ENCODE measurements at regions not wholly inside any gene's neighbourhood (a gene's known extent, or its start where the extent isn't known, plus 50 kb on each side); places are given as distances from the start of the nearest gene placed in this dataset.

- H3K4me3 ChIP-seq = no peak overlapping the region
- 24 to 69% methylated on average over 1 of the region's 1 CpG for WGBS, 2 donors (ENCODE audit: low coverage in 1 of 2)
- peaks cover 0 to 12% (median 3%) of the 10 kb centered on the region in 3 donors for H3K4me1 ChIP-seq
- H3K27me3 ChIP-seq = no peaks in the 10 kb centered on the region
- H3K27ac ChIP-seq = no peak overlapping the region
- no peak for ATAC-seq
- TF ChIP-seq, protein P1, sequence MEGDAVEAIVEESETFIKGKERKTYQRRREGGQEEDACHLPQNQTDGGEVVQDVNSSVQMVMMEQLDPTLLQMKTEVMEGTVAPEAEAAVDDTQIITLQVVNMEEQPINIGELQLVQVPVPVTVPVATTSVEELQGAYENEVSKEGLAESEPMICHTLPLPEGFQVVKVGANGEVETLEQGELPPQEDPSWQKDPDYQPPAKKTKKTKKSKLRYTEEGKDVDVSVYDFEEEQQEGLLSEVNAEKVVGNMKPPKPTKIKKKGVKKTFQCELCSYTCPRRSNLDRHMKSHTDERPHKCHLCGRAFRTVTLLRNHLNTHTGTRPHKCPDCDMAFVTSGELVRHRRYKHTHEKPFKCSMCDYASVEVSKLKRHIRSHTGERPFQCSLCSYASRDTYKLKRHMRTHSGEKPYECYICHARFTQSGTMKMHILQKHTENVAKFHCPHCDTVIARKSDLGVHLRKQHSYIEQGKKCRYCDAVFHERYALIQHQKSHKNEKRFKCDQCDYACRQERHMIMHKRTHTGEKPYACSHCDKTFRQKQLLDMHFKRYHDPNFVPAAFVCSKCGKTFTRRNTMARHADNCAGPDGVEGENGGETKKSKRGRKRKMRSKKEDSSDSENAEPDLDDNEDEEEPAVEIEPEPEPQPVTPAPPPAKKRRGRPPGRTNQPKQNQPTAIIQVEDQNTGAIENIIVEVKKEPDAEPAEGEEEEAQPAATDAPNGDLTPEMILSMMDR (IDR thresholded peaks at IDR 0.05) = no peak
- TF ChIP-seq POLR2A (IDR thresholded peaks at IDR 0.05) = no peak
- TF ChIP-seq EP300 (IDR thresholded peaks at IDR 0.05) = no peak
- peak; percentile 63 for TF ChIP-seq POLR2AphosphoS5 (IDR thresholded peaks at IDR 0.05)
- no peaks in the 10 kb centered on the region for H3K9me3 ChIP-seq
- no peaks in the 10 kb centered on the region for H3K36me3 ChIP-seq
These were observed 411.7 kb downstream of the EPM2A start for GRCh38 chr6:145323646-145324045.

DNA sequence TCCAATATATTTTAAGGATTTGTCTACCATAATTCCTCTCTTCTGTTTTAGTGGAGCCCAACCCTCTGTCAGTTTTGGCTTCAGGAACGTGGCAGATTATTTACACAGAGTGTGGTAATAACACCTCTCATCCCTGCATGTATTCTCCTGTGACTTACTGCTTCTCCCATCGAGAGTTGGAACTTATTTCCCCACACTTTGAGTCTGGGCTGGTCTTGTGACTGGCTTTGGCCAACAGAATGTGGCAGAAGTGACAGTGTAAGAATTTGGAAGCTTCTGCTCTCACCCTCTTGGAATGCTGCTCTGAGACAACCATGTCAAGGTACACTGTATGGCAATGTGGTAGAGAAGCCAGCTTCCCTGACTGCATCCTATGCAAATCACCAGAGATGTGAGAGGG is 407.7 kb downstream of the EPM2A start:
- no peak for TF ChIP-seq POLR2A (IDR thresholded peaks at IDR 0.05)
- Histone ChIP-seq H3K27me3 (no peaks in the 10 kb centered on the region), H3K27ac (no peak overlapping the region), H3K36me3 (no peaks in the 10 kb centered on the region), H3K4me3 (no peak overlapping the region), H3K4me1 (peaks cover 3 to 12% (median 5%) of the 10 kb centered on the region in 3 donors), H3K9me3 (no peaks in the 10 kb centered on the region)
- 45% methylated on average over 2 of the region's 2 CpGs; no CpG with 5 or more reads in 1 of the 2 donors for WGBS, 2 donors (ENCODE audit: low coverage in 1 of 2)
- no peak for ATAC-seq

- no peak for ATAC-seq
- peak overlapping the region in 3 of 4 donors; percentile 1 to 61 (median 45) for H3K27ac ChIP-seq
- no peaks in the 10 kb centered on the region for H3K9me3 ChIP-seq
- no peaks in the 10 kb centered on the region for H3K27me3 ChIP-seq
- no peaks in the 10 kb centered on the region for H3K36me3 ChIP-seq
- TF ChIP-seq EP300 (IDR thresholded peaks at IDR 0.05) = no peak
- TF ChIP-seq, protein P1 (IDR thresholded peaks at IDR 0.05) = no peak
- TF ChIP-seq POLR2A (IDR thresholded peaks at IDR 0.05) = no peak
- no peak for TF ChIP-seq POLR2AphosphoS5 (IDR thresholded peaks at IDR 0.05)
- WGBS, 2 donors (ENCODE audit: low coverage in 1 of 2) = 12 to 16% methylated on average over 3 of the region's 3 CpGs
- no peak overlapping the region for H3K4me3 ChIP-seq
- H3K4me1 ChIP-seq = peaks cover 0 to 5% (median 4%) of the 10 kb centered on the region in 3 donors
These were observed 406.1 kb downstream of the EPM2A start for GRCh38 chr6:145329257-145329656.

- no peaks in the 10 kb centered on the region for H3K27me3 ChIP-seq
- no peak for TF ChIP-seq EP300 (IDR thresholded peaks at IDR 0.05)
- TF ChIP-seq, protein P1 (IDR thresholded peaks at IDR 0.05) = no peak
- no peak for TF ChIP-seq POLR2A (IDR thresholded peaks at IDR 0.05)
- TF ChIP-seq POLR2AphosphoS5 (IDR thresholded peaks at IDR 0.05) = no peak
- H3K36me3 ChIP-seq = no peaks in the 10 kb centered on the region
- peaks cover 0 to 5% (median 0%) of the 10 kb centered on the region in 3 donors for H3K4me1 ChIP-seq
- no peak overlapping the region for H3K27ac ChIP-seq
- WGBS, 2 donors (ENCODE audit: low coverage in 1 of 2) = 69 to 85% methylated on average over 4 of the region's 4 CpGs
- H3K9me3 ChIP-seq = no peaks in the 10 kb centered on the region
- no peak for ATAC-seq
- no peak overlapping the region for H3K4me3 ChIP-seq
These were observed 404.3 kb downstream of the EPM2A start for GRCh38 chr6:145331066-145331465.

DNA sequence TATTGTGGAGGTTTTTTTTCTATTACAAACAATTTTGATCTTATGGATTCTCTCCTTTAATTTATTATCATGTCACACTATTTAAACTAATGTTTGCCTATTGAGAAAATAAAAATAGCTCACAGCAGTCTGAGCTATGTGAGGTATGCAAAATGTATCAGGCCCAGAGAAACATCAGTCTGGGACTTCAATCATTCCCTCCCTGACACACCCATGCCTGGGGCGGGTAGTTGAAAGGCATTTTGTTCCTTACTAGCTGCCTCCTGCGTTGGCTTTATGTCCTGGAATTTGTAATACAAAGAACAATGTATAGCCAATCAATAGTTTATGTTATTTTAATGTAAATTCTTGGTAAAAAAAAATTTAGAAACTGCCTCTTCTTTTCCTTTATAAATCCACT is 403.3 kb downstream of the EPM2A start:
- H3K27ac ChIP-seq = no peak overlapping the region
- peaks cover 0 to 5% (median 0%) of the 10 kb centered on the region in 3 donors for H3K4me1 ChIP-seq
- WGBS, 2 donors (ENCODE audit: low coverage in 1 of 2) = 33 to 61% methylated on average over 2 of the region's 2 CpGs
- H3K4me3 ChIP-seq = no peak overlapping the region
- H3K36me3 ChIP-seq = no peaks in the 10 kb centered on the region
- no peak for ATAC-seq
- no peaks in the 10 kb centered on the region for H3K9me3 ChIP-seq
- TF ChIP-seq POLR2AphosphoS5 (IDR thresholded peaks at IDR 0.05) = no peak
- TF ChIP-seq, protein P1 (IDR thresholded peaks at IDR 0.05) = no peak
- no peak for TF ChIP-seq POLR2A (IDR thresholded peaks at IDR 0.05)
- TF ChIP-seq EP300 (IDR thresholded peaks at IDR 0.05) = no peak
- no peaks in the 10 kb centered on the region for H3K27me3 ChIP-seq

Measured in gastroesophageal sphincter (tissue), 4 donors.